ENCODE measurements at regions not wholly inside any gene's neighbourhood (a gene's known extent, or its start where the extent isn't known, plus 50 kb on each side); places are given as distances from the start of the nearest gene placed in this dataset.

GRCh38 chr2:150125708-150126107 is 361.8 kb downstream of the RND3 start:
- TF ChIP-seq POLR2A (IDR thresholded peaks at IDR 0.05): no peak
- no peak for TF ChIP-seq CTCF (IDR thresholded peaks at IDR 0.05)
- DNase-seq: no peak
- intact Hi-C loops (cut with DNase I; ENCODE audit: low total_unique reads): no loop called here
- no peaks in the 10 kb centered on the region for H3K4me1 ChIP-seq
- H3K36me3 ChIP-seq: no peaks in the 10 kb centered on the region
- H3K4me3 ChIP-seq: no peak overlapping the region
- H3K27ac ChIP-seq: no peak overlapping the region
- H3K27me3 ChIP-seq: no peaks in the 10 kb centered on the region
- no peaks in the 10 kb centered on the region for H3K9me3 ChIP-seq

GRCh38 chr2:150125188-150125587 is 362.3 kb downstream of the RND3 start:
- H3K27ac ChIP-seq: no peak overlapping the region
- no peak for TF ChIP-seq POLR2A (IDR thresholded peaks at IDR 0.05)
- no peak for TF ChIP-seq CTCF (IDR thresholded peaks at IDR 0.05)
- no peaks in the 10 kb centered on the region for H3K4me1 ChIP-seq
- no peaks in the 10 kb centered on the region for H3K27me3 ChIP-seq
- no peaks in the 10 kb centered on the region for H3K36me3 ChIP-seq
- H3K4me3 ChIP-seq: no peak overlapping the region
- no peaks in the 10 kb centered on the region for H3K9me3 ChIP-seq
- no peak for DNase-seq
- intact Hi-C loops (cut with DNase I; ENCODE audit: low total_unique reads): no loop called here

- H3K4me3 ChIP-seq: no peak overlapping the region
- no peaks in the 10 kb centered on the region for H3K9me3 ChIP-seq
- intact Hi-C loops (cut with DNase I; ENCODE audit: low total_unique reads): no loop called here
- H3K27ac ChIP-seq: no peak overlapping the region
- DNase-seq: no peak
- TF ChIP-seq POLR2A (IDR thresholded peaks at IDR 0.05): no peak
- TF ChIP-seq CTCF (IDR thresholded peaks at IDR 0.05): no peak
- no peaks in the 10 kb centered on the region for H3K27me3 ChIP-seq
- H3K36me3 ChIP-seq: no peaks in the 10 kb centered on the region
- no peaks in the 10 kb centered on the region for H3K4me1 ChIP-seq
These were observed 362.7 kb downstream of the RND3 start for GRCh38 chr2:150124739-150125138.

- no peak for TF ChIP-seq CTCF (IDR thresholded peaks at IDR 0.05)
- no peak for TF ChIP-seq POLR2A (IDR thresholded peaks at IDR 0.05)
- Histone ChIP-seq H3K27ac (no peak overlapping the region), H3K4me1 (no peaks in the 10 kb centered on the region), H3K9me3 (no peaks in the 10 kb centered on the region), H3K27me3 (no peaks in the 10 kb centered on the region), H3K36me3 (no peaks in the 10 kb centered on the region), H3K4me3 (no peak overlapping the region)
- no peak for DNase-seq
- intact Hi-C loops (cut with DNase I; ENCODE audit: low total_unique reads): no loop called here
These were observed 364.4 kb downstream of the RND3 start for GRCh38 chr2:150122871-150123613.

- H3K36me3 ChIP-seq: no peaks in the 10 kb centered on the region
- intact Hi-C loops (cut with DNase I; ENCODE audit: low total_unique reads): no loop called here
- no peaks in the 10 kb centered on the region for H3K27me3 ChIP-seq
- TF ChIP-seq CTCF (IDR thresholded peaks at IDR 0.05) (no peak), POLR2A (IDR thresholded peaks at IDR 0.05) (no peak)
- H3K4me1 ChIP-seq: no peaks in the 10 kb centered on the region
- DNase-seq: no peak
- H3K4me3 ChIP-seq: no peak overlapping the region
- H3K9me3 ChIP-seq: no peaks in the 10 kb centered on the region
- no peak overlapping the region for H3K27ac ChIP-seq
These were observed 365.3 kb downstream of the RND3 start for GRCh38 chr2:150122156-150122555.
